C1 segment of cervical spinal cord (tissue), 14 donors: ENCODE measurements at regions not wholly inside any gene's neighbourhood (a gene's known extent, or its start where the extent isn't known, plus 50 kb on each side); places are given as distances from the start of the nearest gene placed in this dataset.
"Not testable (repeated sequence)": the region's sequence is repeated elsewhere in the genome, so short reads cannot be mapped to it uniquely, and the experiment has no call there.

Experiments used
- DNase-seq, 14 donors: peaks; one replicate each; lab custom pipeline; 2025; lab: John Stamatoyannopoulos, UW

DNA sequence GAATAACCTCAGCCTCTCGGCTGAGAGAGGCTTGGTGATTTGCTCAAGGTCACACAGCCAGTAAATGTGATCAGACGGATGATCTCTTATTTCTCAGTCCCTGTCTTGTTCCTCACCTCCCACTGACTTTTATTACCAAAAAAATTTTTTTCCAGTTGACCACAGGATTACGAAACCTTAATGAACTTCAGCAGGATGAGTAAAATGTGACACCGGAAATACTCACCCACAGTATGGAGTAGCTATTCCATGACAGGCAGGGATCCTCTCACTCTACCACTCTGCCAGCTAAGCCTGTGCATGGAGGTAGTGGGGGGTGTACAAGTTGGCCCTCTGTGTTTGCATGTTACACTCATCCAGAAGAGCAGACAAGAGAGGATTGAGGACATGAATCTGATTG lies 916.4 kb downstream of the UQCRFS1 start:
- no peak for DNase-seq

DNA sequence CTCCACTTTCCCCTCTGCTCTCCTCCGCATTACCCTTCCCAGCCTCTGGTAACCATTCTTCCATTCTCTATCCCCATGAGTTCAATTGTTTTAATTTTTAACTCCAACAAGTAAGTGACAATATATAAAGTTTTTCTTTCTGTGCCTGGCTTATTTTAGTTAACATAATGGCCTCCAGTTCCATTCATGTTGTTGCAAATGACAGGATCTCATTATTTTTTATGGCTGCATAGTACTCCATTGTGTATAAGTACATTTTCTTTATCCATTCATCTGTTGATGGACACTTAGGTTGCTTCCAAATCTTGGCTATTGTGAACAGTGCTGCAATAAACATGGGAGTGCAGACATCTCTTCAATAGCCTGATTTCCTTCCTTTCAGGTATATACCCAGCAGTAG lies 918.0 kb downstream of the UQCRFS1 start:
- not testable (repeated sequence) for DNase-seq

DNA sequence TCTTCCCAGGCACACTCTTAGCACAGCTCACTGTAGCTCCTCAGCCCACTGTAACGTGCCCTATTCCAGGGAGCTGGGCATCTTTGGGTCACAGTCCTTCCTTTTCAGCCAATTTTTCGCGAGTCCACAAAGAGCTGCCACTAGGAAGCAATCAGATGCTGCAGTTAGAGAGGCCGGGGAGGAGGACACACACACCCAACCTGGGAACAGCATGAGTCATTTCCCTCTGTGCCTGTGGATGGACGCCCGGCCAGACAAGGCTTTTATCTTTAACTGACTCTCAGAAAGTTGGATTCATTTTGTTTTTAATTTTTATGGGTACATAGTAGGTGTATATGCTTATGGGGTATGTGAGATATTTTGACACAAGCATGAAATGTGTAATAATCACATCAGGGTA lies 918.6 kb downstream of the UQCRFS1 start:
- peak in 1 of 14 donors; percentile 41 for DNase-seq

DNA sequence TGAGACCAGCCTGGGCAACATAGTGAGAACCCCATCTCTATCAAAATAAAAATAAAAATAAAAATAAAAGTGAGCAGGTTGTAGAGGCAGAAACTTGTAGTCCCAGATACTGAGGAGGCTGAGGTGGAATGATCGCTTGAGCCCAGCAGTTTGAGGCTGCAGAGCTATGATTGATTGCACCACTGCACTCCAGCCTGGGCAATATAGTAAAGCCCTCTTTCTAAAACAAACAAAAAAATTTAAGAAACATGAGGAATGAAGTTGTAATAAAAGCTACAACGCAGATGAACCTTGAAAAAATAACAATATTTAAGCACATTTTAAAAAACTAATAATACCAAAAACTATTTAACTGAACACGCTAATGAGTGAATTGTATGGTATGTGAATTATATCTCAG lies 919.3 kb downstream of the UQCRFS1 start:
- no peak for DNase-seq

DNA sequence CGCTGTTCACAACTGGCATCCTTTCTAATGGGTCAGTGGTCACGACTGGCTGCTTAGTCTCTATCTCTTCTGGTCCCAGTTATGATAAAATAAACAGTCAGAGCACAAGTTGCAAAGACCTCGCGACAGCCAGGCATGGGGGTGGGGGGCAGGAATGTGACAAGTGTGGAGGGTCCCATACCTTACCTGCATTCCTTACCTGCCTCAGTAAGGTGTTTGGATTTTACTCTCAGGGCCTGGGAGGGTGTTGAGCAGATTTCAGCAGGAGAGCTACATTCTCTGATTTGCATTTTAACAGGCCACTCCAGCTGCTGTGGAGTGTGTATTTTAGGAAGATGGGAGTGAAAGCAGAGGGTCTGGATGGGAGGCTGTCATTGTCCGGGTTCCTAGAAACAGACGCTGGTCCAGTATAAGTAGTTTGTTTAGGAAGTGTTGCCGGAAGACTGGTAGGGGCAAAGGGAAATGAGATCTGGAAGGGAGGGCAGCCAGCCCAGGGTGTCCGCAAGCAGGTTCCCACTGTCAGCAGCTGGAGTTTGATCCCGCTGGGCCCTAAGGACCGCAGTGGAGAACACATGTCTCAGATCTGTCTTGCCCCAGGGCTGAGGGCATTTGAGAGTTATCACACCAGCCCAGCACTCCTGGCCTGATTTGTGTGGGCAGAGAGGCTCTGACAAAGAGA lies 920.0 kb downstream of the UQCRFS1 start:
- DNase-seq, result no peak

DNA sequence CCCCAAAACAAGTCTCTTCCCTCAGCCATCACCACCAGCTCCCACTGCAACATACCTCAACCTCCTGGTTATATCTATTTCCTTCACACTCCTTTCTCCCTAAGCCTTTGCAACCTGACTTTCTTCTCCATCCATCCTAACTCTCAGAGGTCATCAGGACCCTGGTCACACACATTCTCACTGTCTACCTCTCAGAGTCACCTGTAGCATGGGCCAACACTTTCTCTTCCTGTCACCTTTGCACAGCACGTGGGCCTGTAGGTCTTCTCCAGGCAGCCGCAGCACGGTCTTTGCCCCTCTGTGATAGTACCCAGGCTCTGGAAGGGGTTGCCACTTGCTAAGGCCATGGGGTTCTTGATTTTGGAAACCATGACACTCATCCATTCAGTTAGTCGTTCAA lies 921.1 kb downstream of the UQCRFS1 start:
- no peak for DNase-seq

DNA sequence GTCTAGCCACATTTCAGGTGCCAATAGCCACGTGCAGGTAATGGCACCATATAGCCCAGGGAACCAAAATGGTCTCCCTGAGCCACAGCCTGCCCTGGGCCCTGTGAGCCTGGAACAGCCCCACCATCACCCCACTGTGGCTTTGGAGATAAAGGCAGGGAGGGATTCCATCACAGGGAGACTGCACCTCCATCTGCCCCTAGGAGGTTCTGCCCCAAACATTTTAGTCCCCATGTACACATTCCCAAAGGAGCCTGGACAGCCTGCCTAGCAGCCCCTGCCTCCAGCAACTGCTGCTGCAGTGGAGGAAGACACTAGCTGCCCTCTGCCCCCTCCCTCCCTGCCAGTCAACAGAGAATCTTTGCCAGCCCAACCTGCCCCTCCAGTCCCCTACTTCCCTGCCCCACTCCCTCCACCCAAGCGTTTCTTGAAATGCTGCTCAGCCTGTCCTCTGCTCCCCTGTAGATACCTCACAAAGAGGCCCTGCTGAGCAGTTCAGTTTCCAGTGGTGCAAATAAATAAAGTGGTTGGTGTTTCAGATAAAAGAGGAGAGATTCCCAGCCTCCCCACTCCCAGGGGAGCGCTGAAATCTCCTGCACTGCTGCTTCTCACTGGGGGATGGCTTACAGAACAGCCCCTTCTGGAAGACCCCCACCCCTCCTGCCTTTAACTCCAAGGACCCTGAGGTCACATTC lies 921.8 kb downstream of the UQCRFS1 start:
- DNase-seq, result no peak

DNA sequence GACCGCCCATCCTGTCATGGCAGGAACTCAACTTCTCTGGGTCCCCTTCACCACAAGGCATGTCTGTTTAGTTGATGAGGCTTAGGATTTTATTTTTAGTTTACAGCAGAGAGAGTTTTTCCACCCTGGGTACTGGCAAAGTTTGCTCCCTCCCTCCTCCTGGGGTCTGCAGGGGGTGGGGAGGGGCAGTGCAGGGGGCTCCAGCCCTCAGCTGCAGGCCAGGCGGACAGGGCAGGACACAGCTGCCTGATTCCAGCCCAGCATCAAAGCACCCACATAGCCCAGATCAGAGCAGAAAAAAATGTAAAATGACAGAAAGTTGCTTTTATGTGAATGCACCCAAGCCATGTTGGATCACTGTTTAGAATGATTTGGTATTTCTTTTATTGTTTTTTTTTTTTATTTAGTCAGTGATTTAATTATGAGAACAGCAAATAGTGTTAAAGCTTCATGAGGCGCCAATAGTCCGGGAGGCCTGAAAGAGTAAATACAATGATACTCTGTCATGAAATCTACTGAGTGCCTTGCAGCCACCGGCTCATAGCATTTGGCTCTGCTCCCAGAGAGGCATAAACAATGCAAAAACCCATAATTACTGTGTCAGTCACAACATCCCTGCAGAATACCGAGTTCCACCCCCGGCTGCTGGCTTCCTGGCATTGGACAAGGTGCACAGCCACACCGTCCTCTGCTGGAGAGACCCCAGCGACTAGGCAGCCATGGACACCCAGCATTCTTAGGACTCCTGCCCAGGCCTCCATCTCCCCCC lies 923.5 kb downstream of the UQCRFS1 start:
- peak in 11 of 14 donors; percentile 5 to 85 (median 53) for DNase-seq

DNA sequence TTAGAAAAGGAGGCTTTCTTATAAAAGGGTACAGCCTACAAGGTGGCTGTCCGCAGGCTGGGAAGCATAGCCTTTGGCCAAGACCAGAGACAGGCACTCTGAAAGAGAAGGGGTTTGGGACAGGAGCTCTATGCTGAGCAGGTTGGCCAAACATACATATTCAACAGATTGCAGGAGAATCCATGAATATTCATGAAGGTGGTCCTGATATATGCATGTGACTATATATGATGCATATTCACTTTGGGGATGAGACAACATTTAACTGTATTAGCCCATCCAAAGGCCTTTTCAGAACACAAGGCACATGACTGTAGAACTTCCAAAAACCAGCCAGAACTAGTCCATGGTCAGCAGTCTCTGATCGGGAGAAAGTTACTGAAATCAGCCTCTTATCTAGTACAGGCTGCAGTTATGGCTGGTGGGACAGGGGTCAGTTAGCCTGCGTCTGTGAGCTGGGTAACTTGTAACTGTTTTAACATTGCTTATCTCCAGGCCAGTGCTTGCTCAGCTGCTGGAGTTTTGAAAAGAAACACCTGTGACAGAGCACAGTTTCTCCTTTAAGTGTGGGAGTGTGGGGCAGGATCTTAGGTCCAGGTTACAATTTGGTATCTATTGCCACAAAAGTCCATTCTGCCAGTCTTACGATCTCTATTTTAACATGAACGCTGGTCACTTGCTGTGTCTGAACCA lies 924.2 kb downstream of the UQCRFS1 start:
- no peak for DNase-seq

DNA sequence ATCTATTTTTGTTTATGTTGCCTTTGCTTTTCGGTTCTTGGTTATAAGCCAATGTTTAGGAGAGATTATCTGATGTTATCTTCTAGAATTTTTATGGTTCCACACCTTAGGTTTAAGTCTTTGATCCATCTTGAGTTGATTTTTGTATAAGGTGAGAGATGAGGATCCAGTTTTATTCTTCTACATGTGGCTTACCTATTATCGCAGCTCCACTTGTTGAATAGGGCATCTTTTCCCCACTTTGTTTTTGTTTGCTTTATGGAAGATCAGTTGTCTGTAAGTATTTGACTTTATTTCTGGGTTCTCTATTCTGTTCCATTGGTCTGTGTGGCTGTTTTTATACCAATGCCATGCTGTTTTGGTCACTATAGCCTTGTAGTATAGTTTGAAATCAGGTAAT lies 927.0 kb downstream of the UQCRFS1 start:
- no peak for DNase-seq

DNA sequence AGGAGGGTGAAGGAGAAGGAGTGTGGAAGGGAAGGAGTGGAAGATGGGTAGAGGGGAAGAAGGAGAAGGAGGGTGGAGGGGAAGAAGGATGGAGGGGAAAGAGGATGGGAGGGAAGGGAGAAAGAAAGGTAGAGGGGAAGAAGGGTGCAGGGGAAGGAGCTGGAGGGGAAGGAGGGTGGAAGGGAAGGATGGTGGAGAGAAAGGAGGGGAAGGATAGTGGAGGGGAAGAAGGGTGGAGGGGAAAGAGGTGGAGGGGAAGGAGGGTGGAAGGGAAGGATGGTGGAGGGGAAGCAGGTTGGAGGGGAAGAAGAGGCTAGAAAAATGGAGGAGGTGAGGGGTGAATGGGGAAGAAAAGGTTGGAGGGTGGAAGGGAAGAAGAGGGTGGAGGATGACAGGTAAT lies 927.9 kb downstream of the UQCRFS1 start:
- no peak for DNase-seq

DNA sequence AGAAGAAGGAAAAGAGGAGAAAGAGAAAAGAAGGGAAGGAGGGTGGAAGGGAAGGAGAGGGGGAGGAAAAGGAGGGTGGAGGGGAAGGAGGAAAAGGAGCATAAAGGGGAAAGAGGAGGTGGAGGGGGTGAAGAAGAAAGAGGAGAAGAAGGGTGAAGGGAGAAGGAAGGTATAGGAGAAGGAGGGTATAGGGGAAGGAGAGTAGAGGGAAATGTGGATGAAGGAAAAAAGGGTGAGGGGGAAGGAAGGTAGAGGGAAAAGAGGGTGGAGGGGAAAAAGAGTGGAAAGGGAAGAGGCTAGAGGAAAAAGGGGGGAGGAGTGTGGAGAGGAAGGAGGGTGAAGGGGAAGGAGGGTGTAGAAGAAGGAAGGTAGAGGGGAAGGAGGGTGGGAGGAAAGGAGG lies 928.6 kb downstream of the UQCRFS1 start:
- DNase-seq, result no peak

DNA sequence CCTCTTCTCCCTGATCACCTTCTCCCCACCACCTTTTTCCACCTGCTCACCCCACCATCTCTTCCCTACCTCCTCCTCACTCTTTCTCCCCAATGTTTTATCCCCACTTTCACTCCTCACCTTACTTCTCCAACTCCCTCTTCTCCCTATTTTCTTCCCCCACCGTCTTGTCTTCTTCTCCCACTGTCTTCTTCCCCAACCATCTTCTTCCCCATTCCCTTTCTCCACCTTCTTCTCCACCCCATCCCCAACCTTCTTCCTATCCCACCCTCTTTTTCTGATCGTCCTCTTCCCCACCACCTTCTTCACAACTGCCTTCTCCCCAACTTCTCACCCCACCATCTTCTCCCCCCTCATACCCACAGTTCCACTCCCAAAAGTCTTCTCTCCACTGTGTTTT lies 929.4 kb downstream of the UQCRFS1 start:
- no peak for DNase-seq

DNA sequence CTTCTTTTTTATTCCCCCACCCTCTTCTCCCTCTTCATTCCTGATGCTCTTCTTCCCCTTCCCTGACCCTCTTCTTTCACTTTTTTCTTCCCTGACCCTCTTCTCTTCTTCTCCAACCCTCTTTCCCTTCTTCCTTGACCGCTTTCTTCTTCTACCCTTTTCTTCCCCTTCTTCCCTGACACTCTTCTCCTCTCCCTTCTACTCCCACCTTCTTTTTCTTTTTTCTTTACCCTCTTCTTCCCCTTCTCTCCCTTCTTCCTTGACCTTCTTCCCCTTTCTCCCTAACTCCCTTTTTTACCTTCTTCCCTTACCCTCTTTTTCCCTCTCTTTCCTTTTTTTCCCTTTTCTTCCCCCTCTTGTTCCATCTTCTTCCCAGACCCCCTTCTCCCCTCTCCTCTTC lies 931.3 kb downstream of the UQCRFS1 start:
- no peak for DNase-seq

DNA sequence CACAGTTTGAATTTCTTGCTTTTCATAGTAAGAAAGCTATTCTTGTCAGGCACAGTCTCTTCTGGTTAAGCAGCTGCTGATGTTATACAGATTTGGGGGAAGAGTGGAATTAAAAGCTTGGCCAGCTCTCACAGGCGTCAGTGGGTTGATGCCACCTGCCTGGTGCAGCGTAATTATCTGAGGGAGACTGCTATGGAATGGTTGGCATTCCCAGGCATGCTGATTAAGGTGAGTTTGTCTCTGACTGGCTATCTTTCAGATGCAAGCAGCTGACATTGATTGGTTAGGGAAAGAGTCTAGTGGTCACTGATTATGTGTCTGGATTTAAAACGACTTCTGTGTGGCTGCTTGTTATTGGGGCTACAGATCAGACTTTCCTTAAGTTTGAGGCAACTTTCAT lies 948.4 kb downstream of the UQCRFS1 start:
- no peak for DNase-seq

DNA sequence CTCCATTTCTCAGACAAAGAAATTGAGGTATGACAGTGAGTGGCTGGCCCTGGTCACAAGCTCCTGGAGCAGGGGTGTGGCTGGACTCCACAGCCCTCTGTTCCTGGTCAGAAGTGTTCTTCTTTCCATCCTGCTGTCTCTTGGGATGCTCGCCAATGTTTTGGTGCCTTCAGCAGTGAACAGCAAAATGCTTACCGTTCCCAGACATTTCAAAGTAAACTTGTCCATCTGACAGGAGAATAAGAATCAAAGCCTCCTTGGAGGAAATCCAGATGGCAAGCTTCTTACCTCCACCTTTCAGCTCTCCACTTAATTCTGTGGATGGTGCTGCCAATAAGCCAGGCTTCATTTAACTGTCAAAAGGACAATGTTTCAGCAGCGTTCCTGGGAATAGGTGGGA lies 954.1 kb downstream of the UQCRFS1 start:
- DNase-seq, result no peak

DNA sequence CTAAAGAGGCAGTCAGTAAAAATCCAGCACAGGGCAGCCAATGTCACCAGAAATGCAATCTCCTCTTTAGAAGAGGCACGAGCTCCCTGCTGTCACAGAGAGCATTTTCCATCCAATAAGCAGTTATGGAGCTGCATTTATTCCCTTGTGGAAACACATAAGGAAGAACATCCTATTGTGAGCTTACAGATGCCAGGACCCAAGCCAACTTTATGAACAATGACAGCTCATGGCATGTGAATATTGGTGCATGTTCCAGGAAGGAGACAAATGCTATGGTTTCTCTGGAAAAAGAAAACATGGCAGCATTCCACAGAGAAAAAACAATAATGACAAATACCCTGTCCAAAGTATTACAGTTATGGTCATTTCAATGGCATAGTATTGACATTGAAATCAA lies 955.6 kb downstream of the UQCRFS1 start:
- DNase-seq, result no peak

DNA sequence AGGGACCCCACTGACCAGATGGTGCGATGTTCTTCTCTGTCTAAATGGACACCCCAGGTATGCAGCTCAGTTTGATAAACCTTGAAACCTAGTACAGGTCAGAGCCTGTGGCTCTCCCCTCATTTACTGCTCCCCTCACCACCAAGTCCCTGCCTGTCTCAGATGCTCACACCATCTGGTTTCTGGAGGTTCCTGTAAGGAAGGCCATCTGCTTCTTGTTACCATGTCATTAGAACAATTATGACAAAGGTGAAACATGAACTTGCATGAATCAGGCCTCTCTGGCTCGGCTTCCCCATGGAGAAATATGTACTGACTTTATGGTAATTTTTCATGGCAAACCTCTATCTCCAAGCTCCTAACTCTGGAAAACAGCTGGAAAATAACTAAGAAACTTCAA lies 965.7 kb downstream of the UQCRFS1 start:
- DNase-seq, result no peak

DNA sequence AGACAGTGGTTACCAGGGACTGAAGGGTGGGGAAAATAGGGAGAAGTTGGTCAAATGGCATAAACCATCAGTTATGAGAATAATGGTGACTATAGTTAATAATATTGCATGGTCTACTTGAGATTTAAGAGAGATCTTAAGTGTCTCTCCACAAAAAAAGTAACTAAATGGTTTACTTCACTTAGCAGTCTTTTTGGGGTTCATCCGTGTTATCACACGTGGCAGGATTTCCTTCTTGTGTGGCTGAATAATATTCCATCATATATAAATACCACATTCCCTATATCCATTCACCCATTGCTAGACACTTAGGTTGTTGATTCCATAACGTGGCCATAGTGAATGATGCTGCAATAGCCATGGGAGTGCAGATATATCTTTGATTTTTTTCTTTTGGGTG lies 967.0 kb downstream of the UQCRFS1 start:
- no peak for DNase-seq

DNA sequence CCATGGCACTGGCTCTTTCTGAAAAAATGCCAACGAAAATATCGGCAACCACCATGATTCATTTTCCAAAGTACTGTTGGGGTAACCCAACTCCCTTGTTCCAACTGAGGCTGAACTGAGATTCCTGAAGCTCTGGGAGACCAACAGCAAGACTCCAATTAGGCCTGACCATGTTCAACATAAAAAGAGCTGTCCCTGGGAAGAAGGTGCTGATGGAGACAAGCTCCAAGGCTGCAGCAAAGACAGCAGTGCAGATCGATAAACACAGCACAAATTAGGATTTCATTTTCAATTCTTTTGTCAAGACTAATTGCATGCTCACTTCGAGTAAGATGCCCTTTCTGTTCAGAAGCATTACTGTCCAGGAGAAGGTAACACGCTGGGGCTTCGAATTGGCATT lies 968.0 kb downstream of the UQCRFS1 start:
- DNase-seq, result no peak

DNA sequence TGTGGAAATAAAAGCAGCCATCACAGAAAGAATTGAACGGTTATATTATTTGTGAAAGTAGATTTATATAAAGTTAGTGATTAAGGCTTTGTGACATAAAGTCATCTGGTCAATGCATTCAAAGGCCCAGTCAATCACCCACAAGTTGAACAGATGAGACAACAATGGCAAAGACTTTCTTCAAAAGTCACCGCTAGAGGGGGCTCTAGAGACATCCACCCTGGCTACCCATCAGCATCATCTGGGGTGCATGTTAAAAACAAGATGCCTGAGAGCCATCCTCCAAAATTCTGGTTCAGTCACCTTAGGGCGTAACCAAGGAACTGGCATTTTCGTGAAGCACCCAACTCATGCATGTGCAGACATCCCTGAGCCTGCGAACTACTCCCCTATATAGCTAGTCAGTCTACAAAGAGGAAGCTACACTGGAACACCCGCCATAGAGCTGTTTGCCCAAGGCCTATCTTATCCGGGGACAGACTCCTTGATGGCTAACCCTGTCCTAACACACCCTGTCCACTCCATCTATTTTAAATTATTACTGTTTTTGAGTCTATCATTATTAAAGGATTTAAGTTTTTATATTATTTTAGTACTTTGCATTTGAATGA lies 970.5 kb downstream of the UQCRFS1 start:
- peak in 4 of 14 donors; percentile 2 to 17 (median 3) for DNase-seq

DNA sequence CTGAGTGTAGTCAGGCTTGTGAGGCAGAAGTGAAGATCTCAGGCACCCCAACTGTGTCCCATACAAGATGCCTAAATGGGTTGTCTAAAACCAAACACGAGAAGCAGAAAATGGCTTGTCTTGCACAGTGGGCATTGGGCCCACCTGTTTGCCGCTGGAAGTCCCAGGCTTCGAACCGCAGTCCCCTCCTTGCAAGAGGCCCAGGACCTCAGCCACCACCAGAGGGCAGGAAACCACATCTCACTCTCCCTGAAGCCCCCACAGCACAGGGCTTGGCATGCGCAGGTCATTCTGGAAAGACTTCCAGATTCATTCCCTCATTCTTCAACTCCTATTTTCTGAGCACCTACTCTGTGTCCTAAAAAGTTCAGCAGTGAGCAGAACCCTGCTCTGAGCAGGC lies 973.7 kb downstream of the UQCRFS1 start:
- no peak for DNase-seq
